Activated naive CD4-positive, alpha-beta T cell treated with anti-CD3 and anti-CD28 coated beads, Interleukin-2, amount 50 U/mL, for 72 hours (primary cell): ENCODE measurements at regions not wholly inside any gene's neighbourhood (a gene's known extent, or its start where the extent isn't known, plus 50 kb on each side); places are given as distances from the start of the nearest gene placed in this dataset.

Experiments used
- ATAC-seq, 2 donors: fragments of 150-1000 bp; cut with Tn5 transposase; 2 replicates each; pipeline ENCODE4 v1.10.0; 2021; ENCODE audit warnings: mild to moderate bottlenecking in 2 of 2, moderate library complexity in 2 of 2
- DNase-seq, 2 donors: peaks; one replicate each; pipeline ENCODE4 v3.0.0; 2021 to 2022; ENCODE audit warnings: low spot score in 2 of 2
- H3K27ac Mint-ChIP-seq, 2 donors: one replicate each; pipeline ENCODE4 v1.8.0; 2022; ENCODE audit warnings: mild to moderate bottlenecking in 2 of 2, mixed read lengths in 2 of 2
- H3K36me3 Mint-ChIP-seq, 2 donors: one replicate each; pipeline ENCODE4 v1.8.0; 2022; ENCODE audit warnings: mixed read lengths in 2 of 2
- H3K9me3 Mint-ChIP-seq, 2 donors: one replicate each; pipeline ENCODE4 v1.8.0; 2022; ENCODE audit warnings: mixed read lengths in 2 of 2

DNA sequence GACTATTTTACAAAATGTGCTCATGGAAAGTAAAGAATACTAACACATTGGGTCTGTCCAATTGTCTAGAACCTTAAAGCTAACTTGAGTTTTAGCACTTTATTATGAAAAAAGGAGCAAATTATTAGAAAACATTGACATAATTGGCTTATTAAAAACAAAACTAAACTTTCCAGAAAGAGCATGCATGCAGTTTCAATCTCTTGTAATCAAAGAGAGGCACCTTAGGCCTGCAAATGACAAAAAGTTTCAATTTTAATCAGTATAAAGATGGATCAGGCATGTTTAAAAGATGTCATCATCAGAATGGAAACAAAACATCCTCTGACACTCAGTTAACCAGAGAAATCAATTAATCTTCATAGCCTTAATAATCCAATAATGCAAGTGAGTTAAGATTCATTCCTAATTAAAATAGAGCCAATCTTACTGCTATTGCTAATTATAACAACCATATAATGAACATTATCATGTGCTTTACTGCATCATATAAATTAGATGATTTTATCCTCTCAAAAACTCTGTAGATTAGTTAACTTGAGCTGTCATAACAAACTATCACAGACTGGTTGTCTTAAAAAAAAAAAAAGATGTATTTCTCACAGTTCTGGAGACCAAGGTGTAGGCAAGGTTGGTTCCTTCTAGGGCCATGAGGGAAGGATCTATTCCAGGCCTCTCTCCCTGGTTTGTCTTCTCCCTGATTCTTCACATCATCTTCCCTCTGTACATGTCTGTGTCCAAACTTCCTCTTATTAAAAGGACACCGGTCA lies 131.4 kb downstream of the RPAP3 start:
- ATAC-seq (peak; percentile 80 to 95), DNase-seq (no peak)
- Mint-ChIP-seq H3K36me3 (peaks cover 0 to 12% of the 10 kb centered on the region in 2 donors), H3K9me3 (peaks cover 5 to 6% of the 10 kb centered on the region in 2 donors), H3K27ac (peak overlapping the region; percentile 42 to 92)

DNA sequence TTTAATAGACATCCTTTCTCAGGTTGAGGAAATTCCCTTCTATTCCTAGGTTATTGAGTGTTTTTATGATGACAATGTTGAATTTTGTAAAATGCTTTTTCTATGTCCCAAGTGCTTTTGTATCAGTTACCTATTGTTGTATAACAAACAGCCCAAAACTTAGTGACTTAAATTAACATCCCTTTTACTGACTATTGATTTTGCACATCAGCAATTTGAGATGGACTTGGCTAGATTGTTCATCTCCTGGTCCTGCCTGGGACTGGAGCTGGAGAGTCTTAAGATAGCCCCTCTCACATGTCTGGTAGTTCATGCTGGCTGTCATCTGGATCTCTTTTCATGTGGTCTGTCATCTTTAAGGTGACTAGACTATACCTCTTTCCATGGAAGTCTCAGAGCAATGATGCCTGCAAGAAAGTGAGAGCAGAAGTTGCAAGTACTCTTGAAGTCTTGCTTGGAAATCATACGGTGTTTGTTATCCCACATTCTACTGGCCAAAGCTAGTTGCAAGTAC lies 132.6 kb downstream of the RPAP3 start:
- ATAC-seq (peak; percentile 34 to 46), DNase-seq (no peak)
- H3K36me3 Mint-ChIP-seq, result peaks cover 0 to 12% of the 10 kb centered on the region in 2 donors
- no peak overlapping the region for H3K27ac Mint-ChIP-seq
- H3K9me3 Mint-ChIP-seq, result peaks cover 5 to 6% of the 10 kb centered on the region in 2 donors

DNA sequence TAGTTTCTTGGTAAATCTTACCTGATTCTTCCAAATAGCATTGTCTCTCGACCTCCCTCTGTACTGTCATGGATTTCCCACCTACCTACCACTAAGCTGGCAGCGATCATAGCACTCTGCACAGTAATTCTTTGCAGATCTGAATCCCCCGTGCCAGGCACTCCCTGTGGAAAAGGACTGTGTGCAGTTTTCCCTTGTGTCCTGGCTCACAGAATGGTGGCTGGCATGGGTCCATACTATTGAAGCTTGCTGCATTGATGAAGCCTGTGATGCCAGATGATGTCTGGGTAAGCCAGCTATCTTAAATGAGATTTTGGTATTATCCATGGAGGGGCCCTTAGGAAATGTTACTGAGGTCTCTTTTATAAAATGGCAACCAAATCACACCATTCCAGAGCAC lies 135.7 kb downstream of the RPAP3 start:
- Mint-ChIP-seq H3K9me3 (peaks cover 5 to 6% of the 10 kb centered on the region in 2 donors), H3K27ac (no peak overlapping the region), H3K36me3 (peaks cover 0 to 12% of the 10 kb centered on the region in 2 donors)
- no peak for ATAC-seq
- no peak for DNase-seq

DNA sequence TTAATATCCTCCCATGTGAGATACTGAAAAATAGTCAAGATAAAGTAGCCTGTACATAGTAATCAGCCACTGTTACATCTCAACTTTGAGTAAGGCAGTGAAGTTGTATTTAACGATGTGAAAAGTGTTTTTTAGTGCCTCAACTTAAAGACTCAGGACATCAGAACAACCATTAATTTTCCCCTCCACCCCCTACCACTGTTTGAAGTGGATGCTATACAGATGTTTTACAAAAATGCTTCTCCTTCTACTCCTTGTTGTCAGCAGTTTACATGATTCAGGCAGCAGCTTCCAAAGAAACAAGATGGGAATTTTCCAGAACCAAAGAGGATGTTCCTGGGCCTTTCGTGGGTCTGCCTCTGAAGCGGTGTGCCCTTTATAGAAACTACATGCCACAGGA lies 143.6 kb downstream of the RPAP3 start:
- H3K9me3 Mint-ChIP-seq, result peaks cover 3 to 14% of the 10 kb centered on the region in 2 donors
- ATAC-seq, result no peak
- no peak for DNase-seq

DNA sequence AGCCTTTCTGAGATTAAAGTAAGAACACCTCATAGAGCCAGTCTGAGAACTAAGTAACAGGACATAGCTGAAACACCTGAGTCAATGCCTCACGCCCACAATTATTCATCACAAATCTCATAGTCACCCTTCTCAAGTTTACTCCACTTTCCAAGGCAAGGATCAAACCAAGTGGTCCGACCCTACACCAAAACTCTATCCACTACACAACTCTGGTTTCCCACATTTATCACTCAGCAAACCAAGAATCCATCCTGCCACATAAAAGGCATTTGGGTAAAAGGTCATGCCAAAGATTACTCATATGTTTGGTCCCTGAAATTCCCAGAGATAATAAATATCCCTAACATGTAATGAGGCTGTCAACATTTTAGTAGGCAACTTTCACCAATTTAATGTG lies 144.1 kb downstream of the RPAP3 start:
- peaks cover 3 to 19% of the 10 kb centered on the region in 2 donors for H3K9me3 Mint-ChIP-seq
- peak; percentile 85 to 91 for ATAC-seq
- H3K36me3 Mint-ChIP-seq, result no peaks in the 10 kb centered on the region
- H3K27ac Mint-ChIP-seq, result peak overlapping the region in 1 of 2 donors; percentile 11
- no peak for DNase-seq

More for the DNA sequence above, 143.6 kb downstream of the RPAP3 start:
- Mint-ChIP-seq H3K27ac (peak overlapping the region in 1 of 2 donors; percentile 11), H3K36me3 (no peaks in the 10 kb centered on the region)

DNA sequence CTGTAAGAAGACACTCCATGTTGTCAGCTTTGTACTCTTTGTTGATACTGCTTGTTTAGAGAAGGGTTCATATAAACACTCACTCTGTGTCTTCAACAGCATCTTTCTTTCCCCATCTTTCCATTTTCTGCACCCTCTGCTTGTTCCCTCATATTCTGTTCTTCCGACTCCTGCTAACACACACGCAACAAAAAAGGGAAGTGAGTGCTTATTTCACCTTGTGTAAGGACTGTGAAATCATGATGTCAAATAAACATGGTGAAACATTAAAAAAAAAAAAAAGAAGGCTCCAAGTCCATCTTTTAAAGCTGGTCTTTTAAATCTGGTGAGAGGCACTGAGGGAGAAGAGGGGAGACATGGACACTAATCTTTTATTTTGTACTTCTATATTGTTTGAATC lies 145.4 kb downstream of the RPAP3 start:
- no peaks in the 10 kb centered on the region for H3K36me3 Mint-ChIP-seq
- H3K27ac Mint-ChIP-seq, result no peak overlapping the region
- ATAC-seq (no peak), DNase-seq (no peak)
- H3K9me3 Mint-ChIP-seq, result peaks cover 3 to 25% of the 10 kb centered on the region in 2 donors

DNA sequence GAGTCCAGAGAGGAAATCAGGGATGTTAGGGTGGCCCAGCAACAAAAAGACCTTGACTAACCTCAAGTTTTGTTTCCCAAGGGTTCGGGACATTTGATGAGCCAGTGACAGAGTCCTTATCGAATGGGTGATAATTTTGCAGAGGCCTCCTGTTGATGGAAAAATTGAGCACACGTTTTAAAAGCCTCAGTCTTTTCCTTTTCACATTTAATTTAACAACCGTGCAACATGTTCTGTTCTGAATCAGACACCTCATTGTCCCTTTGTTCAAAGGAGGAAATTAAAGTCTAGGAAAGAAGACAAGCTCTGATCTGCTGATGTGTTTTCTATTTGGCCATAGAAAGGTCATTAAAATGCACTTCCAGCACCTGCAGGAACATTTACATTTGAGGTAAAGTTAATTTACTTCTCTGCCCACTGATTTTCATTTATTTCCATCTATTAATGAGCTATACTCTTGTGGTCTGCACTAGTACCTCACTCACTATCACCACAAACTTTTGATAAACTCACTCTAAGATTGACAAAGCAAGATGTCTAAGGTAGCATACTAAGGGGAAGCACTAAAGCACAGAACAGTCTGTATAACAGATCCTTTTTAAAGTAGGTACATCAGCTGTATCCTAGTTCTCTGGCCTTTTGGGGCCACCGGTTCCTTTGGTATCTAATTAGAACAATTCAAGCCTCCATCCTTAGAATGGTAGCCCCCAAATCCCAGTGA lies 147.0 kb downstream of the RPAP3 start:
- Mint-ChIP-seq H3K9me3 (peaks cover 7 to 30% of the 10 kb centered on the region in 2 donors), H3K27ac (no peak overlapping the region), H3K36me3 (peaks cover 0 to 9% of the 10 kb centered on the region in 2 donors)
- DNase-seq (no peak), ATAC-seq (peak in 1 of 2 donors; percentile 61)

DNA sequence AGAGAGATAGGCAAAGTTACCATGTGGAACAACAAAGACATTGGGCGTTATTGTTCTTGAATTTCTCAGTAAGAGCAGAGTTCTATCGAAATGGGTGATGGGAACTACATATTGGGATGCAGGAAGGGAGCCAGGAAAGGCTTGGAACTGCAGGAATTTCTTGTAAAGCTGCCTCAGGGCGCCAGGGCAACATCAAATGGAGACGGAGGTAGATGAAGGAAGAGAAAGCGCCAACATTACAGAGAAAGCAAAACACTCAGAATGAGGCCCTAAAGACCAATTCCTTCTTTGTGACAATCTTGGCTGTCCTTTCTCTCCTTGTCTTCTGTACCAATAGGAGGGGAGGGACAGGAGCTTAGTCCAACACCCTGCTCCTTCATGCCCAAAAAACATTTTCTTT lies 148.4 kb downstream of the RPAP3 start:
- peaks cover 8 to 19% of the 10 kb centered on the region in 2 donors for H3K36me3 Mint-ChIP-seq
- peaks cover 13 to 36% of the 10 kb centered on the region in 2 donors for H3K9me3 Mint-ChIP-seq
- ATAC-seq (no peak), DNase-seq (no peak)
- no peak overlapping the region for H3K27ac Mint-ChIP-seq

DNA sequence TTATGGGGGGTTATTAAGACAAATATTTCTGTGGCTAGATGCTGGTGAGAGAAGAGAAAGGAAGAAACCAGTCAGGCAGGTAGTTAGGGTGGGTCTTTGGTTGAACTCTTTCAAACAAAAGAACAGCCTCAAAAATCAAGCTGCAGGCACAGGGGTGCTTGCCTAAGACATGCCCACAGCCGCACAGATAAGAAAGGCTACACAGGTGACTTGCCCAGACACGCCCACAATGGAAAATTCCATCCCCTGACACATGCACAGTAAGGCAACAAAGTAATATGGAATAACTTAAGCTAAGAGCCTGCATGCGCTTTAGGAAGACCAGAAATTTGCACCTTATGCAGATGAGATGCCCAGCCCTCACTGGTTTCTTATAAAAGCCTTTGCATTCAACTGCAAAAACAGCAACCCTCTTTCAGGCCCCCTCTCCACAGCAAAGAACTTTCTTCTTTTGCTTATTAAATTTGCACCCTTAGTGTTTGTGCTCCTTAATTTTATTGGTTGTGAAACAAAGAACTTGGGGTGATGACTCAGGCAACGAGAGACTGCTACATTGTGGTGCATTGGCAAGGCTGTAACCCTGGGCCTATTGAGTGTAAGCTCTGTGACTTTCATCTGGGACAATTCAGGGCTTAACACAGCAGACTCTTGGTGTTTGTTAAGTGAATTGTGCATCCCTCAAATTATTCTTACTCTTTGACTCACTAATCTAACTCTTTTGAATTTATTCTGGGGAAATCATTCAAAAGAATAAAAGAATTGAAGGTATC lies 149.4 kb downstream of the RPAP3 start:
- Mint-ChIP-seq H3K27ac (peak overlapping the region in 1 of 2 donors; percentile 20), H3K9me3 (peaks cover 14 to 32% of the 10 kb centered on the region in 2 donors), H3K36me3 (peaks cover 8 to 19% of the 10 kb centered on the region in 2 donors)
- ATAC-seq, result peak in 1 of 2 donors; percentile 48
- no peak for DNase-seq

DNA sequence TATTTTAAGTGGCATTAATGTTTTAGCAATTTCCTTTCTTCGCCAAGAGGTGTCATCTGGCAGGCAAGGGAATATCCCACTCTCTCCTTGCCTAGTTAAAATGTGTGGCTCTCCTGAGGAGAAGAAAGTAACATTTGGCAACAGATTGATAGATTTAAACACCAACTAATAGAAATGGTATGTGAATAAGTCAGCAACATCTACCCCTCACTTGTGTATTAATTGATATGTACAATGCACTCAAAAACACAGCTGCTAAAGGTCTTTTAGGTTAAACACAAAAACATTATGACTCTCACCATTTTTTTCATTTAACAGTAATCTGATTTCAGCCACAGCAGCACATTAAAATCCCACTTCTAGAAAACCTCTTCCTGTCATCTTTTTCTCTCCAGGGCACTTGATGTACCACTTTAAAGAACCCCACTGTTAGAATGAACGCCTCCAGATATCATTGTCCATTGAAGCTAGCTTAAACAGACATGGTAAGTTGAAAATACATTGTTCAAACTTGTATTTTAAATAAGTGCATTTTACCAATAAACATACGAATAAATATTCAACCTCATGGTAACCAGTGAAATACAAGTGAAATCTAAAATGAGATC lies 151.7 kb downstream of the RPAP3 start:
- peaks cover 18 to 31% of the 10 kb centered on the region in 2 donors for H3K9me3 Mint-ChIP-seq
- H3K27ac Mint-ChIP-seq, result no peak overlapping the region
- DNase-seq (no peak), ATAC-seq (no peak)
- H3K36me3 Mint-ChIP-seq, result peaks cover 8 to 22% of the 10 kb centered on the region in 2 donors

DNA sequence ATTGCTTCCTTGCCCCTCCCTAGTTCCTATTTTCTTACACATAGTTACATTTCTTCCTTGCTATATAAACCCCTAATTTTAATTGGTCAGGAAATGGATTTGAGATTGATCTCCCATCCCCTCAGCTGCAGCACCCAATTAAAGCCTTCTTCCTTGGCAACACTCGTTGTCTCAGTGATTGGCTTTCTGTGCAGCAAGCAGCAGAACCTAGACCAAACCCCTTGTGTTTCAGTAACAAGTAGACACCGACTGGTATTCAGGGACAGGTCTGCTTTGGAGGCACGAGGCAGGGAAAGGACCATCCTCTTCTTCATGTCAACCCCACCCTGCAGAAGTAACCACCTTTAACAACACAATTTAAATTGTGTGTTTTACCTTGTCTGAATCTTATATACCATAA lies 152.6 kb downstream of the RPAP3 start:
- ATAC-seq (no peak), DNase-seq (no peak)
- Mint-ChIP-seq H3K9me3 (peaks cover 20 to 31% of the 10 kb centered on the region in 2 donors), H3K27ac (no peak overlapping the region), H3K36me3 (peaks cover 8 to 24% of the 10 kb centered on the region in 2 donors)

DNA sequence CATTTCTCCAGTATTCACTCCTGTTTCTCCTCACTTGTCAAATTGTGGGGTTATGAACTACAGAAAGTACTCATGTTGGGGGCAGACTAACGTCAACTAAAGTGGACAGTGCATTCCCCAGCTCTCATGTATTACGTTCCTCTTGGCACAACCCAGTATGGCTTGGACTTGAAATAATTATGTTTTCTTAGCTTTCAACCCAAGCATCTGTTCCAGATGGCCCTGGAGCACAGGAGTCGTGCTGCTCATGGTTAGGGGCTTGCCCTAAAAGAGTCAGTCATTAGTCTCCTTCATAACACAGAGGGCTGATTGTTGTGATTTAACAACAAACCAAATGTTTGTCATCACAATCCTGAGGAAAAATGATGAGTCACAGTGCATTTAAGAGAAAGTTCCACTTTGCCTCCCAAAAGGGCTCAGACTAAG lies 154.4 kb downstream of the RPAP3 start:
- Mint-ChIP-seq H3K9me3 (peaks cover 20 to 24% of the 10 kb centered on the region in 2 donors), H3K36me3 (peaks cover 8 to 24% of the 10 kb centered on the region in 2 donors), H3K27ac (no peak overlapping the region)
- ATAC-seq (no peak), DNase-seq (no peak)

DNA sequence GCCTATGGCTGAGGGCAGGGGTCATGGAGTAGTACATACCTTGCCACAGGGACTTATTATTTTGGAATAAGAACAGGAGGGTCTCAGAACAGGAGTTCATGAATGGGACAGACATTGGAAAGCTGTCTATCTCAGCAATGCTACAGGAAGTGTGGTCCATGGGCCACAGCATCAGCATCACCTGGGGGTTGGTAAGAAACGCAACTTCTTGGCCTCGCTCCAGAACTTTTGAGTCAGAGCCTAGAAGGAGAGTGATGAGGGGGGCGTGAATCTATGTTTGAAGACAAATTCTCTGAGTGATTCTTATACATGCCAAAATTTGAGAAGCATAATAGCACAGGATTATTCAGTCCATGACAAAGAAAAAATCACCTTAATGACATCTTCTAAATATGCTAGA lies 156.6 kb downstream of the RPAP3 start:
- ATAC-seq, result no peak
- H3K27ac Mint-ChIP-seq, result no peak overlapping the region
- peaks cover 8 to 20% of the 10 kb centered on the region in 2 donors for H3K36me3 Mint-ChIP-seq
- peaks cover 15 to 20% of the 10 kb centered on the region in 2 donors for H3K9me3 Mint-ChIP-seq
- no peak for DNase-seq

DNA sequence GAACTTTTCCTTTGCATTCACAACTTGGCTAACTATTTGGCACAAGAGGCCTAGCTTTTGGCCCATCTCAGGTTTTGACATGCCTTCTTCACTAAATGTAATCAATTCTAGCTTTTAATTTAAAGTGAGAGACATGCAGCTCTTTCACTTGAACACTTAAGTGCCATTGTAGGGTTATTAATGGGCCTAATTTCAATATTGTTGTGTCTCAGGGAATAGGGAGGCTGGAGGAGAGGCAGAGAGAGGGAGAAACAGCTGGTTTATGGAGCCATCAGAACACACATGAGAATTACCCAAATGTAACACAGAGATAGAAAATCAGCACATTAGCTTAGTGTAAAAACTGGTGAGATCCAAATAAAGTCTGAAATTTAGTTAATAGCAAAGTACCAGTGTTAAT lies 157.4 kb downstream of the RPAP3 start:
- no peak for ATAC-seq
- no peak overlapping the region for H3K27ac Mint-ChIP-seq

DNA sequence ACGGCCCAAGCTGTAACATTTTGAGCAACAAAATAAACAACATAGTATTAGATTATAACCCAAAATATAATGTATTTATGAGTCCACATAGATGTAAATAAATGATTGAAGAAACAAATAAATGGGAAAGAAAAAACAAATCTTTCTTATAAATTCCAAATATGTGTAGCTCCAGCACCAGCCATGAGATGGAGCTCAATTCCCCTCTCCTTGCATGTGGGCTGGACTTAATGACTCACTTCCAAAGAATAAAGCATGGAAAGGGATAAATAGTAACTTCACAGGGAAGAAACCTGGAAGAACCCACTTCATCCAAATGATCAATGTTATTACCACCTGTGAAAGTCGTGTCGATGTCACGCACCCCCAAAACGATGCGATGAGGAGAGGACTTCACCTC lies 158.8 kb downstream of the RPAP3 start:
- ATAC-seq (no peak), DNase-seq (no peak)
- Mint-ChIP-seq H3K27ac (no peak overlapping the region), H3K36me3 (peaks cover 4 to 5% of the 10 kb centered on the region in 2 donors), H3K9me3 (peaks cover 5 to 7% of the 10 kb centered on the region in 2 donors)

More for the DNA sequence above, 157.4 kb downstream of the RPAP3 start:
- peaks cover 9 to 11% of the 10 kb centered on the region in 2 donors for H3K36me3 Mint-ChIP-seq
- no peak for DNase-seq
- H3K9me3 Mint-ChIP-seq, result peaks cover 10 to 12% of the 10 kb centered on the region in 2 donors

DNA sequence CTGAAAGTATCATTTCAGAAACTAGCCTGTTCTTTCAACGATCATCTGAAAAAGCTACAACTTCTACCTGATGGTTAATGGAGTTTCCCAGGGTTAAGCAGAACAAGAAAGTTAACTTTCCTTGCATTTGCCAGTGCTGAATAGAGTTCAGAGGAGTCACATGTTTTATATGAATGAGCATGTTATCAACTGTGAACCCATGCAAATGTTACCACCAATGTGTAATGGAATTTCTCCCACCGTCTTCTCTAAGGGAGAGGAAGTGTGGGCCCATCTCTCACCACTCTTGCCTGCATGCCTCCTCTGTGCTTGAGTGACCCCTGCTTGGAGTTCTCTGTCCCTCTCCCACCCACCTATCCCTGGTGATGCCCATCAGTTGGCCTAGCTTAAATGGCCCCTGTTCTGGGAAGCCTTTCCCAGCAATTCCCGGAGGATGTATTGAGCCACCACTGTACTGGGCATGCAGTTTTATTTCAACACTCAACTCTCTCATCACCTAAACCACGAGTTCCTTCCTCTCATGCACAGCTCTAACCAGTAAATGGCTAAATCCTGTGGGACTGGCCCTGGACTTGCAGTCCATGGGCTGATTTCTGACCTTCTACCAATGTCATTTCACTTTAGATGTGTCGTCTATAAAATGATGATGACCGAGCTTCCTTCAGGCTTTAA lies 159.8 kb downstream of the RPAP3 start:
- H3K36me3 Mint-ChIP-seq, result peaks cover 4 to 5% of the 10 kb centered on the region in 2 donors
- peaks cover under 1 to 4% of the 10 kb centered on the region in 2 donors for H3K9me3 Mint-ChIP-seq
- H3K27ac Mint-ChIP-seq, result no peak overlapping the region
- DNase-seq, result no peak
- peak in 1 of 2 donors; percentile 18 for ATAC-seq
